ENCODE measurements at regions not wholly inside any gene's neighbourhood (a gene's known extent, or its start where the extent isn't known, plus 50 kb on each side); places are given as distances from the start of the nearest gene placed in this dataset.
"Not testable (repeated sequence)": the region's sequence is repeated elsewhere in the genome, so short reads cannot be mapped to it uniquely, and the experiment has no call there.

- not testable (repeated sequence) for TF ChIP-seq USF2 (IDR thresholded peaks at IDR 0.05); CTCF (IDR thresholded peaks at IDR 0.05); ATOH8 (CRISPR knock-in tag; IDR thresholded peaks at IDR 0.05; ENCODE audit: low read depth); HMGXB4 (CRISPR knock-in tag; IDR thresholded peaks at IDR 0.05; ENCODE audit: borderline replicate concordance); MAFK (IDR thresholded peaks at IDR 0.05; ENCODE audit: partially characterized antibody); EP300 (IDR thresholded peaks at IDR 0.05); FOSL2 (IDR thresholded peaks at IDR 0.05); FOSL2 (CRISPR knock-in tag; IDR thresholded peaks at IDR 0.05); MAX (IDR thresholded peaks at IDR 0.05); PHF8 (IDR thresholded peaks at IDR 0.05; ENCODE audit: borderline replicate concordance, low read depth); KDM5A (IDR thresholded peaks at IDR 0.05); POLR2A (IDR thresholded peaks at IDR 0.05; ENCODE audit: low read length); REST (IDR thresholded peaks at IDR 0.05); PBX3 (IDR thresholded peaks at IDR 0.05); RAD21 (conservative IDR thresholded peaks at IDR 0.05 in 1 of 2, IDR thresholded peaks at IDR 0.05 in 1 of 2)
Observed at GRCh38 chr6:91881791-91882190, 1294.9 kb upstream of the MAP3K7 start.
